ENCODE measurements at regions not wholly inside any gene's neighbourhood (a gene's known extent, or its start where the extent isn't known, plus 50 kb on each side); places are given as distances from the start of the nearest gene placed in this dataset.

DNA sequence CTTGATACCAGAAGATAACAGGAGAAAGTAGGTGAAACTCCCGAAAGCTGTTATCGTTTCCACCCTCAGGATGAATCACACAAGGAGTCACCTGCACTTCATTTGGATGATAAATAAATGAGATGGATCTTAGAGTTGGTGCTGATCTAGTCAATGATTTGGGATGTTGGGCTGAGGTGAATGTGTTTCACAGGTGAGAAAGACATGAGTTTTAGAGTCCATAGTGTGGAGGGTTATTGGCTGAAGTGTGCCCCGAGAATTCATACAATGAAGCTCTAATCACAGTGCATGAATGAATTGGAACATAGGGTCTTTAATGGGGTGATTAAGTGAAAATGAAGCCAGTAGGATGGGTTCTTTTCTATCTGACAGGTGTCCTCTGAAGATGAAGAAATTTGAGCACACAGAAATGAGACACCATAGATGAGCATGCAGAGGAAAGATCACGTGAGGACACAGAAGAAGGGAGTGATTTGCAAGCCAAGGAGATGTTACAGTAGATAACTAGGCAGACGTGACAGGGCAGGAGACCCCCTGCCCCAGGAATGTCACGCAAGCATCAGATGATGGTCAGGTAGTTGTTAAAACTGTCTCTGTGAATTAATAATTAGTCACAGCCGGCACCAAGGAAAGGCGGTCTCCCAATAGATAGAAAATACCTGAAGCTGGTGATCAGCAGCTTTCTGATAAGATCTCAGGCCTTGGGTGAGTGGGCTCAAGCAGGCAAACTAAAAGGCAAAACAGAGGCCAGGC is 60.3 kb upstream of the IGLL5 start:
- H3K9me3 ChIP-seq (replicated peaks): peaks cover 19% of the 10 kb centered on the region
- no peak overlapping the region for H3K4me3 ChIP-seq
- TF ChIP-seq, protein P1, sequence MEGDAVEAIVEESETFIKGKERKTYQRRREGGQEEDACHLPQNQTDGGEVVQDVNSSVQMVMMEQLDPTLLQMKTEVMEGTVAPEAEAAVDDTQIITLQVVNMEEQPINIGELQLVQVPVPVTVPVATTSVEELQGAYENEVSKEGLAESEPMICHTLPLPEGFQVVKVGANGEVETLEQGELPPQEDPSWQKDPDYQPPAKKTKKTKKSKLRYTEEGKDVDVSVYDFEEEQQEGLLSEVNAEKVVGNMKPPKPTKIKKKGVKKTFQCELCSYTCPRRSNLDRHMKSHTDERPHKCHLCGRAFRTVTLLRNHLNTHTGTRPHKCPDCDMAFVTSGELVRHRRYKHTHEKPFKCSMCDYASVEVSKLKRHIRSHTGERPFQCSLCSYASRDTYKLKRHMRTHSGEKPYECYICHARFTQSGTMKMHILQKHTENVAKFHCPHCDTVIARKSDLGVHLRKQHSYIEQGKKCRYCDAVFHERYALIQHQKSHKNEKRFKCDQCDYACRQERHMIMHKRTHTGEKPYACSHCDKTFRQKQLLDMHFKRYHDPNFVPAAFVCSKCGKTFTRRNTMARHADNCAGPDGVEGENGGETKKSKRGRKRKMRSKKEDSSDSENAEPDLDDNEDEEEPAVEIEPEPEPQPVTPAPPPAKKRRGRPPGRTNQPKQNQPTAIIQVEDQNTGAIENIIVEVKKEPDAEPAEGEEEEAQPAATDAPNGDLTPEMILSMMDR (IDR thresholded peaks at IDR 0.05; ENCODE audit: borderline replicate concordance): no peak
- no peak for DNase-seq
- H3K27me3 ChIP-seq (ENCODE audit: low read depth): peaks cover 43% of the 10 kb centered on the region
- no peaks in the 10 kb centered on the region for H3K36me3 ChIP-seq
- intact Hi-C loops (cut with micrococcal nuclease): no loop called here
- H3K4me1 ChIP-seq: peaks cover 21% of the 10 kb centered on the region
- H3K27ac ChIP-seq (replicated peaks): no peak overlapping the region

DNA sequence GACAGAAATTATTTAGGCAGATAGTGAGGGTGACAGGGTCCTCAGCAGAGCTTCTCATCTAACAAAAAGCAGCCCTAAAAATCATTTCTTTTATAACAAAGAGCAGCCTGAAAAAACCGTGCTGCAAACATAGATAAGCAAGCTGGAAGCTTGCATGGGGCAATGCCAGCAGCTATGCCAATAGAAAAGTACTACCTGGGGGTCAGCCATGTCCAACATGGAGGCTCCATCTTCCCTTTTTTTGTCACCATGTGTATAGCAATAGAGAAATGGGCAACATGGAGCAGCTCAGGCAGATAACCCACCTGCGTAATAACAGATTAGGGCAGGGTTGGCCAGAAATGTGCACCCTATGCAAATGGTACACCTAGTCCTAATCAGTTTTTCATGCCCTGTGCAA is 57.4 kb upstream of the IGLL5 start:
- Histone ChIP-seq H3K4me1 (no peaks in the 10 kb centered on the region), H3K27me3 (ENCODE audit: low read depth) (peaks cover 63% of the 10 kb centered on the region), H3K9me3 (replicated peaks) (peaks cover 19% of the 10 kb centered on the region), H3K36me3 (no peaks in the 10 kb centered on the region), H3K4me3 (no peak overlapping the region), H3K27ac (replicated peaks) (no peak overlapping the region)
- intact Hi-C loops (cut with micrococcal nuclease): no loop called here
- TF ChIP-seq, protein P1 (IDR thresholded peaks at IDR 0.05; ENCODE audit: borderline replicate concordance): no peak
- no peak for DNase-seq

DNA sequence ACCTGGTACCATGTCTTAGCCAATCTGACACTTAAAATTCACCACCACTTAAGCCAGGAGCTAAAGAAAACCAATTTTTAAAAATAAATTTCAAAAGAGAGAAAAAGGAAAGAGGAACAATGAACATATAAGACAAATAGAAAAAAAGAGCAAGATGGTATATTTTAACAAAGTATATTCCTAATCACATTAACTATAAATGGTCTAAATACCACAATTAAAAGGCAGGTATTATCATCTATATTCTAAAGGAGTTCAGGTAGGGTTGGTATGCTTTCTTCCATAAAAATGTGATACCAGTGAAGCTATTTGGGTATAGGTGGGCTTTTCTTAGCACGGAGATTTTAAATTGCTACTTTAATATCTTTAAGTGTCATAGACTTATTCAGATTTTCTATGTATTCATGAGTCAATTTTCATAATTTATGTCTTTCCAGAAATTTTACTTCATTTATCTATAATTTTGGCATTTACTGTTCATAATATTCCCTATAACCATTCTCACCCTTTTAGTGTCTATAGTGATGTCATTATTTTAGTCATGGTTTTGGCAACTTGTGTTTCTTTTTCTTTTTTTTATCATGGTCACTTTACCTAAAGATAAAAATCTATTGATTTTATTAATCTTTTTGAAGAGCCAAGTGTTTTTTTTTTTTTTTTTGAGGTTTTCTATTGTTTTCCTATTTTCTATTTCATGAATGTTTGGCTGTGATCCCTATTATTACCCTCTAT is 56.5 kb upstream of the IGLL5 start:
- TF ChIP-seq, protein P1 (IDR thresholded peaks at IDR 0.05; ENCODE audit: borderline replicate concordance): no peak
- H3K4me1 ChIP-seq: no peaks in the 10 kb centered on the region

DNA sequence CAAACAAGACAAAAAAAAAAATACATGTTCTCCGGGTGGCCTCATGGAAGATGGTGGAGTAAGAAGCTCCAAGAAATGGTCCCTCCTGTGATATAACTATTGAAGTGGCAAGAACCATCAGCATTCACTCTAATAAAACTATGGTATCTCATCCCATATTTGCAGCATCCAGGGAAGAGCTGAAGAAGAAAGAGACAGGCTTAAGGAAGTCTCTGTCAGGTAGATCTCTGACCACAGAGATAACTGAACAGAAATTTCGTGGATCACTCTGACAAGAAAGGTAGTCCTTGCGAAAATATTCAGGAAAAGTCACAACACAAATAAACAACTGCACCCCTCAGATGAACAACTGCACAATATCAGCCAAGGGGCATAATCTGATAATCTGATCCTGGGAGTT is 54.6 kb upstream of the IGLL5 start:
- Histone ChIP-seq H3K27me3 (ENCODE audit: low read depth) (peaks cover 79% of the 10 kb centered on the region), H3K4me1 (no peaks in the 10 kb centered on the region), H3K4me3 (no peak overlapping the region), H3K36me3 (no peaks in the 10 kb centered on the region), H3K9me3 (replicated peaks) (peaks cover 19% of the 10 kb centered on the region), H3K27ac (replicated peaks) (no peak overlapping the region)
- no peak for DNase-seq
- TF ChIP-seq, protein P1 (IDR thresholded peaks at IDR 0.05; ENCODE audit: borderline replicate concordance): no peak
- intact Hi-C loops (cut with micrococcal nuclease): no loop called here

More for the DNA sequence above, 56.5 kb upstream of the IGLL5 start:
- H3K36me3 ChIP-seq: no peaks in the 10 kb centered on the region
- H3K27ac ChIP-seq (replicated peaks): no peak overlapping the region
- no peak for DNase-seq
- intact Hi-C loops (cut with micrococcal nuclease): no loop called here
- no peak overlapping the region for H3K4me3 ChIP-seq
- H3K27me3 ChIP-seq (ENCODE audit: low read depth): peaks cover 72% of the 10 kb centered on the region
- peaks cover 19% of the 10 kb centered on the region for H3K9me3 ChIP-seq (replicated peaks)

DNA sequence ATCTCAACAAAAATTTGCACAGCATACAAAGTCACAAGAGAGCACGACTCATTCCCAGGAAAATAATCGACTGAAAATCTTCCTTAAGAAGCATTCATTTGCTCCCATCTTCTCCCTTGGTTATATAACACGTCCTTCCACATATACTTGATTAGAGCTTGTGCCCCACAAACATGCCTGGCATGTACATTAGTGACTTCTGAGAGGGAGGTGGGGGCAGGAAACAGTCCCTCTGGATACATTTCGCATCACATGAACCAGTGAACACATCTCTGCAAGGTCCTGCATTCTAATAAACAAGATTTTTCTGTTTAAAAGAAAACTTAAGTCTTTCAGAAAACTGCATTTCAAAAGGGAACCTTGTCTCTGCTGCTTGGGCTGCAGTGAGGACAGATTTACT is 54.1 kb upstream of the IGLL5 start:
- H3K36me3 ChIP-seq: no peaks in the 10 kb centered on the region
- TF ChIP-seq, protein P1 (IDR thresholded peaks at IDR 0.05; ENCODE audit: borderline replicate concordance): no peak
- no peak for DNase-seq
- H3K27ac ChIP-seq (replicated peaks): no peak overlapping the region
- H3K4me3 ChIP-seq: no peak overlapping the region
- H3K9me3 ChIP-seq (replicated peaks): peaks cover 19% of the 10 kb centered on the region
- peaks cover 83% of the 10 kb centered on the region for H3K27me3 ChIP-seq (ENCODE audit: low read depth)
- intact Hi-C loops (cut with micrococcal nuclease): no loop called here
- no peaks in the 10 kb centered on the region for H3K4me1 ChIP-seq

Measured in left ventricle myocardium inferior (tissue), 1 donor.